ENCODE measurements at regions not wholly inside any gene's neighbourhood (a gene's known extent, or its start where the extent isn't known, plus 50 kb on each side); places are given as distances from the start of the nearest gene placed in this dataset.

DNA sequence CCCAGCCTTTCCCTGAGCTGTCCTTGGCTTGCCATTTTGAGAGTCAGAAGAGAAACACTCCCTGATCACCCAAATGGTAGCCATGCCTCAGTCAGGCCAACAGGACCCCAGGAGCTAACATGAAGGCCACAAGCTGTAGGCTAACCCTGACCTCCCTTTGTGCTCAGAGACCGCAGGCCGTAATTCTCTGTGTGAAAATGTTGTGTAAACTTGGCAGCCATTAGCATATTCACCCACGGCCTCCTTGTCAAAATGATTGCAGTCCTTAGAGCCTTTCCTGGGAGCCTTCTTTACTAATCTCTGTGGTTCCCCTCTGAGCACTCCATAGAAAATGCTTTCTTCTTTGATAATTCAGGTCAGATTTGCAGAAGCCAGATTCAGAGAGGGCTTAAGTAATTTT is 418.9 kb downstream of the COG6 start:
- Mint-ChIP-seq H3K27ac (no peak overlapping the region), H3K9me3 (no peaks in the 10 kb centered on the region), H3K36me3 (no peaks in the 10 kb centered on the region), H3K4me1 (peaks cover 17% of the 10 kb centered on the region), H3K27me3 (ENCODE audit: low read depth) (no peaks in the 10 kb centered on the region), H3K4me3 (no peak overlapping the region)
- ChIA-PET CTCF (interaction anchor here (0.9 to 1.3 kb wide), 4 partner anchors 132 to 608 kb away, joined by 3 to 4 read pairs (median 3); no protein-coding TSS in a partner anchor), POLR2A (no interaction called here)
- TF ChIP-seq, protein P1, sequence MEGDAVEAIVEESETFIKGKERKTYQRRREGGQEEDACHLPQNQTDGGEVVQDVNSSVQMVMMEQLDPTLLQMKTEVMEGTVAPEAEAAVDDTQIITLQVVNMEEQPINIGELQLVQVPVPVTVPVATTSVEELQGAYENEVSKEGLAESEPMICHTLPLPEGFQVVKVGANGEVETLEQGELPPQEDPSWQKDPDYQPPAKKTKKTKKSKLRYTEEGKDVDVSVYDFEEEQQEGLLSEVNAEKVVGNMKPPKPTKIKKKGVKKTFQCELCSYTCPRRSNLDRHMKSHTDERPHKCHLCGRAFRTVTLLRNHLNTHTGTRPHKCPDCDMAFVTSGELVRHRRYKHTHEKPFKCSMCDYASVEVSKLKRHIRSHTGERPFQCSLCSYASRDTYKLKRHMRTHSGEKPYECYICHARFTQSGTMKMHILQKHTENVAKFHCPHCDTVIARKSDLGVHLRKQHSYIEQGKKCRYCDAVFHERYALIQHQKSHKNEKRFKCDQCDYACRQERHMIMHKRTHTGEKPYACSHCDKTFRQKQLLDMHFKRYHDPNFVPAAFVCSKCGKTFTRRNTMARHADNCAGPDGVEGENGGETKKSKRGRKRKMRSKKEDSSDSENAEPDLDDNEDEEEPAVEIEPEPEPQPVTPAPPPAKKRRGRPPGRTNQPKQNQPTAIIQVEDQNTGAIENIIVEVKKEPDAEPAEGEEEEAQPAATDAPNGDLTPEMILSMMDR (IDR thresholded peaks at IDR 0.05): no peak
- TF ChIP-seq RELA (CRISPR knock-in tag; IDR thresholded peaks at IDR 0.05; ENCODE audit: borderline replicate concordance) (no peak), KAT7 (CRISPR knock-in tag; IDR thresholded peaks at IDR 0.05; ENCODE audit: borderline replicate concordance) (no peak), IRF2 (CRISPR knock-in tag; IDR thresholded peaks at IDR 0.05; ENCODE audit: borderline replicate concordance, low read depth) (no peak), NFYB (CRISPR knock-in tag; conservative IDR thresholded peaks at IDR 0.05; ENCODE audit: low read depth) (no peak)
- TF ChIP-seq, protein P2, sequence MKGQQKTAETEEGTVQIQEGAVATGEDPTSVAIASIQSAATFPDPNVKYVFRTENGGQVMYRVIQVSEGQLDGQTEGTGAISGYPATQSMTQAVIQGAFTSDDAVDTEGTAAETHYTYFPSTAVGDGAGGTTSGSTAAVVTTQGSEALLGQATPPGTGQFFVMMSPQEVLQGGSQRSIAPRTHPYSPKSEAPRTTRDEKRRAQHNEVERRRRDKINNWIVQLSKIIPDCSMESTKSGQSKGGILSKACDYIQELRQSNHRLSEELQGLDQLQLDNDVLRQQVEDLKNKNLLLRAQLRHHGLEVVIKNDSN (CRISPR knock-in tag; IDR thresholded peaks at IDR 0.05): no peak
- TF ChIP-seq, protein P3, sequence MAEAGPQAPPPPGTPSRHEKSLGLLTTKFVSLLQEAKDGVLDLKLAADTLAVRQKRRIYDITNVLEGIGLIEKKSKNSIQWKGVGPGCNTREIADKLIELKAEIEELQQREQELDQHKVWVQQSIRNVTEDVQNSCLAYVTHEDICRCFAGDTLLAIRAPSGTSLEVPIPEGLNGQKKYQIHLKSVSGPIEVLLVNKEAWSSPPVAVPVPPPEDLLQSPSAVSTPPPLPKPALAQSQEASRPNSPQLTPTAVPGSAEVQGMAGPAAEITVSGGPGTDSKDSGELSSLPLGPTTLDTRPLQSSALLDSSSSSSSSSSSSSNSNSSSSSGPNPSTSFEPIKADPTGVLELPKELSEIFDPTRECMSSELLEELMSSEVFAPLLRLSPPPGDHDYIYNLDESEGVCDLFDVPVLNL (CRISPR knock-in tag; IDR thresholded peaks at IDR 0.05; ENCODE audit: borderline replicate concordance, low read depth): no peak
- TF ChIP-seq, protein P4, sequence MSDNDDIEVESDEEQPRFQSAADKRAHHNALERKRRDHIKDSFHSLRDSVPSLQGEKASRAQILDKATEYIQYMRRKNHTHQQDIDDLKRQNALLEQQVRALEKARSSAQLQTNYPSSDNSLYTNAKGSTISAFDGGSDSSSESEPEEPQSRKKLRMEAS (CRISPR knock-in tag; IDR thresholded peaks at IDR 0.05): no peak
- ATAC-seq (peak; percentile 52), DNase-seq (ENCODE audit: low spot score) (no peak)

DNA sequence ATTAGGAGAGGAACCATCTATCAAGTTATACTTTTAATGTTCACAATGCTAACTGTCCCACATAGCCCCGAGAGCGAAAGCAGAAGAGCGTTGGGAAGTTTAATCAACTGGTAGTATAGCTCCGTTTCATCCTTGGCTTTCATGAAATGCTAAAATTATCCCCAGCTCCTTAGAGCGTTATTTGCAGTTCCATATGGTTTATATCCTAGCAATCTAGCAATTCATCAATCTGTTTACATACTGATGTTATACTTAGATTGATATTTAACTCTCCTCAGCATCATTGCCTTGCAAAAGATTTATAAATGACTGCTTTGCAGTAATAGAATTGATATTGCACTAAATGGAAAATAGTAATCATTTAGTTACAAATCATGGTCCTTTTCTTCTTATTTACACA is 419.8 kb downstream of the COG6 start:
- Mint-ChIP-seq H3K4me3 (no peak overlapping the region), H3K9me3 (no peaks in the 10 kb centered on the region), H3K27me3 (ENCODE audit: low read depth) (no peaks in the 10 kb centered on the region), H3K27ac (no peak overlapping the region), H3K36me3 (no peaks in the 10 kb centered on the region), H3K4me1 (peaks cover 13% of the 10 kb centered on the region)
- DNase-seq (ENCODE audit: low spot score): no peak
- POLR2A ChIA-PET: interaction anchor here (0.7 kb wide), 1 partner anchor 24 kb away, joined by 3 read pairs; no protein-coding TSS in a partner anchor
- ATAC-seq: no peak
- CTCF ChIA-PET: interaction anchor here (1.1 to 1.3 kb wide), 3 partner anchors 133 to 607 kb away, joined by 3 to 4 read pairs (median 3); no protein-coding TSS in a partner anchor
- TF ChIP-seq TCF7 (CRISPR knock-in tag; IDR thresholded peaks at IDR 0.05; ENCODE audit: low read depth): no peak
- TF ChIP-seq, protein P5, sequence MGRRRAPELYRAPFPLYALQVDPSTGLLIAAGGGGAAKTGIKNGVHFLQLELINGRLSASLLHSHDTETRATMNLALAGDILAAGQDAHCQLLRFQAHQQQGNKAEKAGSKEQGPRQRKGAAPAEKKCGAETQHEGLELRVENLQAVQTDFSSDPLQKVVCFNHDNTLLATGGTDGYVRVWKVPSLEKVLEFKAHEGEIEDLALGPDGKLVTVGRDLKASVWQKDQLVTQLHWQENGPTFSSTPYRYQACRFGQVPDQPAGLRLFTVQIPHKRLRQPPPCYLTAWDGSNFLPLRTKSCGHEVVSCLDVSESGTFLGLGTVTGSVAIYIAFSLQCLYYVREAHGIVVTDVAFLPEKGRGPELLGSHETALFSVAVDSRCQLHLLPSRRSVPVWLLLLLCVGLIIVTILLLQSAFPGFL (CRISPR knock-in tag; IDR thresholded peaks at IDR 0.05; ENCODE audit: borderline replicate concordance): no peak
- TF ChIP-seq, protein P6, sequence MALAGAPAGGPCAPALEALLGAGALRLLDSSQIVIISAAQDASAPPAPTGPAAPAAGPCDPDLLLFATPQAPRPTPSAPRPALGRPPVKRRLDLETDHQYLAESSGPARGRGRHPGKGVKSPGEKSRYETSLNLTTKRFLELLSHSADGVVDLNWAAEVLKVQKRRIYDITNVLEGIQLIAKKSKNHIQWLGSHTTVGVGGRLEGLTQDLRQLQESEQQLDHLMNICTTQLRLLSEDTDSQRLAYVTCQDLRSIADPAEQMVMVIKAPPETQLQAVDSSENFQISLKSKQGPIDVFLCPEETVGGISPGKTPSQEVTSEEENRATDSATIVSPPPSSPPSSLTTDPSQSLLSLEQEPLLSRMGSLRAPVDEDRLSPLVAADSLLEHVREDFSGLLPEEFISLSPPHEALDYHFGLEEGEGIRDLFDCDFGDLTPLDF (CRISPR knock-in tag; IDR thresholded peaks at IDR 0.05): no peak
- TF ChIP-seq, protein P7, sequence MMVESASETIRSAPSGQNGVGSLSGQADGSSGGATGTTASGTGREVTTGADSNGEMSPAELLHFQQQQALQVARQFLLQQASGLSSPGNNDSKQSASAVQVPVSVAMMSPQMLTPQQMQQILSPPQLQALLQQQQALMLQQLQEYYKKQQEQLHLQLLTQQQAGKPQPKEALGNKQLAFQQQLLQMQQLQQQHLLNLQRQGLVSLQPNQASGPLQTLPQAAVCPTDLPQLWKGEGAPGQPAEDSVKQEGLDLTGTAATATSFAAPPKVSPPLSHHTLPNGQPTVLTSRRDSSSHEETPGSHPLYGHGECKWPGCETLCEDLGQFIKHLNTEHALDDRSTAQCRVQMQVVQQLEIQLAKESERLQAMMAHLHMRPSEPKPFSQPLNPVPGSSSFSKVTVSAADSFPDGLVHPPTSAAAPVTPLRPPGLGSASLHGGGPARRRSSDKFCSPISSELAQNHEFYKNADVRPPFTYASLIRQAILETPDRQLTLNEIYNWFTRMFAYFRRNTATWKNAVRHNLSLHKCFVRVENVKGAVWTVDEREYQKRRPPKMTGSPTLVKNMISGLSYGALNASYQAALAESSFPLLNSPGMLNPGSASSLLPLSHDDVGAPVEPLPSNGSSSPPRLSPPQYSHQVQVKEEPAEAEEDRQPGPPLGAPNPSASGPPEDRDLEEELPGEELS (CRISPR knock-in tag; IDR thresholded peaks at IDR 0.05): no peak
- TF ChIP-seq, protein P2 (CRISPR knock-in tag; IDR thresholded peaks at IDR 0.05): no peak
- TF ChIP-seq, protein P8, sequence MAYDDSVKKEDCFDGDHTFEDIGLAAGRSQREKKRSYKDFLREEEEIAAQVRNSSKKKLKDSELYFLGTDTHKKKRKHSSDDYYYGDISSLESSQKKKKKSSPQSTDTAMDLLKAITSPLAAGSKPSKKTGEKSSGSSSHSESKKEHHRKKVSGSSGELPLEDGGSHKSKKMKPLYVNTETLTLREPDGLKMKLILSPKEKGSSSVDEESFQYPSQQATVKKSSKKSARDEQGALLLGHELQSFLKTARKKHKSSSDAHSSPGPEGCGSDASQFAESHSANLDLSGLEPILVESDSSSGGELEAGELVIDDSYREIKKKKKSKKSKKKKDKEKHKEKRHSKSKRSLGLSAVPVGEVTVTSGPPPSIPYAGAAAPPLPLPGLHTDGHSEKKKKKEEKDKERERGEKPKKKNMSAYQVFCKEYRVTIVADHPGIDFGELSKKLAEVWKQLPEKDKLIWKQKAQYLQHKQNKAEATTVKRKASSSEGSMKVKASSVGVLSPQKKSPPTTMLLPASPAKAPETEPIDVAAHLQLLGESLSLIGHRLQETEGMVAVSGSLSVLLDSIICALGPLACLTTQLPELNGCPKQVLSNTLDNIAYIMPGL (CRISPR knock-in tag; IDR thresholded peaks at IDR 0.05): no peak
- no peak for TF ChIP-seq ZNF232 (CRISPR knock-in tag; IDR thresholded peaks at IDR 0.05)
- no peak for TF ChIP-seq JAZF1 (CRISPR knock-in tag; IDR thresholded peaks at IDR 0.05)
- no peak for TF ChIP-seq NFE2L1 (CRISPR knock-in tag; IDR thresholded peaks at IDR 0.05)
- no peak for TF ChIP-seq FOXK1 (CRISPR knock-in tag; IDR thresholded peaks at IDR 0.05)
- no peak for TF ChIP-seq CREM (CRISPR knock-in tag; IDR thresholded peaks at IDR 0.05)
- TF ChIP-seq, protein P9, sequence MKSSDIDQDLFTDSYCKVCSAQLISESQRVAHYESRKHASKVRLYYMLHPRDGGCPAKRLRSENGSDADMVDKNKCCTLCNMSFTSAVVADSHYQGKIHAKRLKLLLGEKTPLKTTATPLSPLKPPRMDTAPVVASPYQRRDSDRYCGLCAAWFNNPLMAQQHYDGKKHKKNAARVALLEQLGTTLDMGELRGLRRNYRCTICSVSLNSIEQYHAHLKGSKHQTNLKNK (CRISPR knock-in tag; IDR thresholded peaks at IDR 0.05): no peak
- no peak for TF ChIP-seq SMAD3 (CRISPR knock-in tag; IDR thresholded peaks at IDR 0.05; ENCODE audit: borderline replicate concordance)
- TF ChIP-seq FOXJ3 (CRISPR knock-in tag; IDR thresholded peaks at IDR 0.05; ENCODE audit: borderline replicate concordance): no peak
- no peak for TF ChIP-seq MYBL2 (CRISPR knock-in tag; IDR thresholded peaks at IDR 0.05)
